Left hindlimb (tissue), 1 donor: ENCODE measurements at regions not wholly inside any gene's neighbourhood (a gene's known extent, or its start where the extent isn't known, plus 50 kb on each side); places are given as distances from the start of the nearest gene placed in this dataset.

Experiments
- DNase-seq: peaks from one replicate; pipeline ENCODE4 v3.0.0-alpha.2; 2018

- no peak for DNase-seq
Measured at GRCh38 chr7:131111081-131111576, 216.5 kb upstream of the MKLN1 start.

- DNase-seq = no peak
Measured at GRCh38 chr7:131111792-131112191, 215.9 kb upstream of the MKLN1 start.

- no peak for DNase-seq
Measured at GRCh38 chr7:131112431-131112830, 215.2 kb upstream of the MKLN1 start.

- no peak for DNase-seq
Measured at GRCh38 chr7:131115340-131115739, 212.3 kb upstream of the MKLN1 start.

GRCh38 chr7:131117439-131117838 lies 210.2 kb upstream of the MKLN1 start:
- no peak for DNase-seq

- DNase-seq = no peak
Measured at GRCh38 chr7:131119381-131119780, 208.3 kb upstream of the MKLN1 start.

- DNase-seq = no peak
Measured at GRCh38 chr7:131122394-131122793, 205.3 kb upstream of the MKLN1 start.

GRCh38 chr7:131124001-131124629 lies 203.6 kb upstream of the MKLN1 start:
- DNase-seq = no peak

- DNase-seq = no peak
Measured at GRCh38 chr7:131124867-131125266, 202.8 kb upstream of the MKLN1 start.

- DNase-seq = no peak
Measured at GRCh38 chr7:131130324-131130723, 197.4 kb upstream of the MKLN1 start.

- no peak for DNase-seq
Measured at GRCh38 chr7:131131012-131131745, 196.5 kb upstream of the MKLN1 start.

GRCh38 chr7:131131746-131132431 lies 195.8 kb upstream of the MKLN1 start:
- DNase-seq = no peak

- no peak for DNase-seq
Measured at GRCh38 chr7:131139462-131139861, 188.2 kb upstream of the MKLN1 start.

- no peak for DNase-seq
Measured at GRCh38 chr7:131141443-131141967, 186.2 kb upstream of the MKLN1 start.

- DNase-seq = no peak
Measured at GRCh38 chr7:131143869-131144268, 183.8 kb upstream of the MKLN1 start.

- DNase-seq = no peak
Measured at GRCh38 chr7:131145026-131145425, 182.7 kb upstream of the MKLN1 start.

- DNase-seq = no peak
Measured at GRCh38 chr7:131145770-131146169, 181.9 kb upstream of the MKLN1 start.

- no peak for DNase-seq
Measured at GRCh38 chr7:131147604-131148003, 180.1 kb upstream of the MKLN1 start.

- no peak for DNase-seq
Measured at GRCh38 chr7:131148258-131148657, 179.4 kb upstream of the MKLN1 start.

- DNase-seq = no peak
Measured at GRCh38 chr7:131148708-131149428, 178.8 kb upstream of the MKLN1 start.

- no peak for DNase-seq
Measured at GRCh38 chr7:131149429-131149773, 178.3 kb upstream of the MKLN1 start.

GRCh38 chr7:131149840-131150239 lies 177.8 kb upstream of the MKLN1 start:
- DNase-seq = no peak

GRCh38 chr7:131151034-131151433 lies 176.6 kb upstream of the MKLN1 start:
- DNase-seq = no peak
